GM18517 (cell line): ENCODE measurements at regions not wholly inside any gene's neighbourhood (a gene's known extent, or its start where the extent isn't known, plus 50 kb on each side); places are given as distances from the start of the nearest gene placed in this dataset.

Experiments
- ATAC-seq: cut with Tn5 transposase; IDR thresholded peaks from one replicate; pipeline ENCODE4 v1.9.1; 2021; ENCODE audit warnings: mild to moderate bottlenecking, moderate library complexity; ENCODE audit not compliant: unreplicated experiment

DNA sequence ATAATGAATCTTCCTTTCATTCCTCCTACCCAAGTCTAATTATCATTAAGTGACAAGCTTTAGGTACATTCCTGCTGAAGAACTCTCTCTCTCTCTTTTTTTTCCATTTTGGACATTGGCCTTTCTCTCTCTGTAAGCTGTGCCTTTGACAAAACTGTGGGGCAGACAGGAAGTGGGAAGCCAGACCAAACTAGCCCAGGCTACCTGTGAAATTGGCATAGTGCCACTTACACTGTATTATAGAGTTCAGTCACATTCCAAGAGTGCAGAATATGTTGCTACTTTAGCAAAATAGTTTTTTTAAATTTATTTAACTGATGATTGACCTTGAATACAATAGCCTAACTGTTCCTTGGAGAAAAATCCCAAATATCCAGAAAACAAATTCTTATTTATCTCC, 381.5 kb upstream of the ETAA1 start:
- no peak for ATAC-seq

DNA sequence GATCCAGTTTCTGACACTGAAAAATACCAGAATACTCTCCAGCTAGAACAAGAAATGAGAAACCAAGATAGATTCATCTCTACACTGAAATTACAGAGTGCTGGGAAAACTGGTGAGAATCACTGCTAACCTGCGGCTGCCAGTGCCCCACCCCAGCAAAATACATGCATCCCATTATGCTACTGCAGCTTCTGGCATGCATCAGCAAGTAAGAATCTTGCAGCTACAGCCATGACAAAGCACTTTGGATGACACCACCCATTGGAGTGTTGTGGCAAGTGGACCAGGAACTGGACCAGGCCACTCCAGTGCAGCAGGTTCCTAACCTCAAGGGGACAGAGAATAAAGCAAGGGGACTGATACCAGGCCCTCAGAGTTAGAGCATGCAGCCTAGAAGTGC, 378.8 kb upstream of the ETAA1 start:
- no peak for ATAC-seq

DNA sequence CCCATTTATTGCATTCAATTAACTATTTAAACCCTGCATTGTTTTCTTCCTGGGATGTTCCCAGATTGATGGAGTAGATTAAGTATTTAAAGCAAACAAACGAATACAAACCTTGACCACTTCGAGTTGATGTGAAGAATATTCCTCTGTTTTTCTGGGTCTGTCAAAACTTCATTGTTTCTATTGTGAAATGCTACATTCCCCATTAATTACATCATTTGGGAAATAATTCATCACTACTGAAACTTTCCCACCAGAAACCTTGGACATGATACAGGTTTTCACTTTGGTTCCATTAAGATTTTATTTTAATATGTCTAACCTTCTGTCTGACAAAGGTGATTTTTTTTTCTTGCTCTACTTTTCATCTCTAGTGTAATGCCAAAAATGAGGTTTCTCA, 365.1 kb upstream of the ETAA1 start:
- no peak for ATAC-seq

DNA sequence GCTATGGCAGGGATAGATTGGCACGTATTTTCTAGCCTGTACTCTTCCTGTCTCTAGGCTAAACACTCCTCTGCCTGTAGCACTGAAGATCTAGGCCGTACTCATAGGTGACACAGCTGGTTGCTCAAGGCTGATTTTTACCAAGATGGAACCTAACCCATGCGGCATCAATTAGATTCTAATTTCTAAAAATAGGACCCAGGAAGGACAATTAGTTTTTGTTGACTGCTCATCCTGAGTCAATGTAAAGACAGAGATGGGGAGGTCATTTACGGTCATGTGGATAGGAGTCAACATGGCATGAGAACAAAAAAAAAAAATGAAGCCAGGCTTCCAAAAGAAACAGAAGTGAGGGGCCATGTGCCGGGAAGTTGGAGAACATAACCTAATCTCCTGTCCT, 360.7 kb upstream of the ETAA1 start:
- no peak for ATAC-seq

DNA sequence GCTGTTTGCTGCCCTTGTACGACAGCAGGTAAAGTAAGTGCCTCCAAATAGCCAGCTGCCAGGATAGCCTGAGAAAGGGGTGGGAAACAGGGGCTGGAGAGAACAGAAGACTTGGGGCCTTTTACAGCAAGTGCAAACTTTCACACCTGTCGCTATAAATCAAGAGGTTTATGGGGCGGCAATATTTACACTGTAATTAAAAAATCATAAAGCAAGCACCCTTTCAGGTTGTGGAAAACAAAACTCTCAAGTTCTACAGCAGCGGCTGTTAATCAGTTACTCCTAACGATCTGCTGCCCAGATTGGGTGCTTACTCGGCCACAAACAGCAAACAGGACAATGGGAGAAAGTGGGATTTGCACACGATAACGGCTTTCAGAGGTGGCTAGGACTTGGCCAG, 359.5 kb upstream of the ETAA1 start:
- ATAC-seq = no peak

DNA sequence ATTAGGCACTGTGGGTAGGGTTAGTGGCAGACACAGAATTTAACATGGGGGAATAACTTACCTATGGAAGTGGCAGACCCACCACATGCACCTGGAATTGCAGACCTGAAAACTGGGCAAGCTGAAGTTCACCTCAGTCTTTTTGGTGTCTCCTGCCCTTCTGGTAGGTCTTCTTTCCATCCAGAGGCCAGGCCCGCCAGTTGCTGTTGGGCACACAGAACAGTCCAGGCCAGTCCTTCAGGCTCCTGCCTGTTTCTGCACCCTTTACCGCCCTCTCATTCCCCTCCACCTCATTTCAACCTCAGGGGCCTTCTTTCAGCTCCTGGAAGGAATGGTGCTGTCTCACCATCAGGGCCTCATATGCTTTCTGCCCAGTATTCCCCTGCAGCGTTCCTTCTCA, 358.9 kb upstream of the ETAA1 start:
- ATAC-seq = no peak

DNA sequence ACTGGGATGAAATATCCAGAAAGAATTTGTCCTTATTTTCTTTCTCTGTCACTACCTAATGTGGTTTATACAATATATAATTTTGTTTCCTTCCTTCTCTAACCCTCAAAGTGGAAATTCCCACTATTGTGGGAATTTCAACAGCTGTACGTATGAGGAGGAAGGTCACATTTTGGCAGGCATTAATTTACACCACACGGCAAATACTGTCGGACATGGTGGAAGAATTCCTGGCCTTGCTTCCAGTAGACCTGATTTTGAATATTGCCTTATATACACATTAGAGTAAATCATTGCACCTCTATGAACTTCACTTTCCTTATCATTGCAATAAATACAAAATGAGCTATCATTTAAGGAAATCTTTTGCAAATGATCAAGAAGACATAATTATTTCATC, 358.1 kb upstream of the ETAA1 start:
- no peak for ATAC-seq

DNA sequence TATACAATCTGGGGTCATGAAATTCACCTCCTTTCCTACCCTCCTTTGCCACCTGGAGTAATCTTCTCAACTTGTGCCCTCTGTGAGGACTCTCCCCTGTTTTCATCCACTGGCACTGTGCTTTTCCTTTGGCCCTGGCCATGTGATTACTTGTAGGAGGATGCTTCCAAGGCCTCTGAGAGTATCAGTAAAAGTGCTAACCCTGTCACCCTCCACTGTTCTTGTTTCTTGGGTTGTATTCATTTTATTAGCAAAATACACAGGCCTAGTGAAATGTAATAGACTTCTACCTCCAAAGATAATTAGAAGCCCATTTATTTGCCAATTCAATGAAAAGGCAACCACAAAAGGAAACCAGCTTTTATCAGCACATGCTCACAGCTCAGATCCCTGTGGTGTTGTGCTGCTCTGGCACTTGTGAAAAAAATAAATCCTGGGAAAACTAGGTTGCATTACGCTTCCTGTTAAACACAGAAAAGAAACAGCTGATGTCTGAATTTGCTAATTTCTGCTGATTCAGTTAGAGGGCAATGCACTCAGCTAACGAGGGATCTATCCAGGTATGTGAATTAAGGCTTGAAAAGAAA, 357.5 kb upstream of the ETAA1 start:
- no peak for ATAC-seq

DNA sequence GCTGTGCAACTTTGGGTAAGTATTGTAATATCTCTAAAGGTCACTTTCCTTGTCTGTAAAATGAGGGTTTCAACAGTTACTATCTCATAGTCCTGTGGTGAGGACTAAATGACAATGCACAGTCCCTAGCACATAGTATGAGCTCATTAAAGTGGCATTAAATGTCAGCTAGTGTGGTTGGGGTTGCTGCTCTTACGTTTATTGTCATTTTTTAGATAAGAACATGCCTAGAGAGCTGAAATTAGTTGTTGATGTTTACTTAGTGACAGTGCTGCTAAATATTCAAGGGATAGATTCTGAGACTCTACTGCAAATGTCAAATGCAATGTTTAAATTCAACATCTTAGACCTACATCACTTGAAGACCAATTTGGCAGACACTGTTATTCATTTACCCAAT, 356.1 kb upstream of the ETAA1 start:
- ATAC-seq = no peak

DNA sequence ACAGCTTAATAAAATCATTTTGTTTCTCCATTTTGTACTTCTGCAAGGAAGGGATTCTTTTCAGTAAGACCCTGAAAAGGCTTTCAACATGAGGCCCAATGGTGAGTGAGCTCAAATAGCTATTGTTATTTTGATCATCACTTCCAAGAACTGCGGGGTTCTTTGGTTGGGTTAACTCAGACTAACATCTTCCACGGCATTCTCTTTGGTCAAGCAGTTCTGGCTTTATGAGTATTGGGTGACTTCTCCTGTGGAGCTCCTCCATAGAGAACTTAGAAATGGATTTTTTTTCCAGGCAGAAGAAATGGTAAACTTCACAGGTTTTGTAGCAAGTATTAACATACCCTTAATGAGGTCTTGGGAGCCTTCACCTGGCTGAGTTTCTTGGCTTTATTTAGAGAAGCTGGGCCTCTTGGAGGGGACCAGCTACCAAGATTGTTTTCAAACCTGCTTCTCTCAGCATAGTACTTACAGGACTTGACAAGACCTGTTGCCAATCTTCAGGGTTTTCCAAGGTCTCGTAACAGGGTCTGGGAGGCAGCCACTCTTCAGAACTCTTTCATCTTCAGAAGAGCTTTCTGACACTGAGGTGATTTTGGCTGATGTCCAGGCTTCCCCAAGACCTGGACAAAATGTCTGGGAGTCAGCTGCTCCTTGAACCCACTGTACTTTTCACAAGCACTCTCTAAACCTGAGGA, 353.2 kb upstream of the ETAA1 start:
- no peak for ATAC-seq

DNA sequence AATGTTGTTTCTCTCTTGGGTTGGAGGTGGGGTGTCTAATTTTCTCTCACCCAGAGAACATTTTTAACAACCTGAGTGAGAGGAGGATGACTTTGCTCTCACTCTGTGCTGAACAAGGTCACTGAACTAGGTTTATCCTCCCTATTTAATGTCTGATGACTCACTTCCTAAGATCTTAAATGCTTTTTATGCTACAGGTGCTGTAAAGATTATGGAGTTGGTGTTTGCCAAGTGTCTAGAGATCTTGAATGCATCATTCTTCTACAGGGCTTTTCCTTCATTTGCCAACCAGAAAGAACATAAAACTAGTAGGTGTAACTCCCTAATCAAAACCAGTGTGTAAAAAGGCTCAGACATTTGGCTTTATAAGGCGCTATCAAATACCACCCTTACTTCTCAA, 350.5 kb upstream of the ETAA1 start:
- ATAC-seq = no peak

DNA sequence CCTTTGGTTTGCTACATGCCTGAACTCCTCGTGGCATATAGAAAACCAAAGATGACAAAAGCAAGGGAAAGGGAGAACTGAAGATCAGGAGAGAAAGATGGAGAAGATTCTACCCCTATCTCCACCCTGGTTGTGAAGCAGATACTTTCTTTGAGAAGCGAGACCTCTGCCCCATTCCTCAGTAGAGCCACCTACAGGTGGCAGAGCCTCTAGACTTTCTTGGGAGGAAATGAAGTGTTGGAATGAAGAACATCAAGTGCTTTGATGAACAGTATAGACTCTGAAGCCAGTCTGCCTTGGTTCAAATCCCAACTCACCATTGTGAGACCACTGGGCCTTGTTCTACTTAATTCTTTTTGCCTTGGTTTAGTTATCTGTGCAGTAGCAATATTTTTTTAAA, 348.8 kb upstream of the ETAA1 start:
- ATAC-seq = no peak

DNA sequence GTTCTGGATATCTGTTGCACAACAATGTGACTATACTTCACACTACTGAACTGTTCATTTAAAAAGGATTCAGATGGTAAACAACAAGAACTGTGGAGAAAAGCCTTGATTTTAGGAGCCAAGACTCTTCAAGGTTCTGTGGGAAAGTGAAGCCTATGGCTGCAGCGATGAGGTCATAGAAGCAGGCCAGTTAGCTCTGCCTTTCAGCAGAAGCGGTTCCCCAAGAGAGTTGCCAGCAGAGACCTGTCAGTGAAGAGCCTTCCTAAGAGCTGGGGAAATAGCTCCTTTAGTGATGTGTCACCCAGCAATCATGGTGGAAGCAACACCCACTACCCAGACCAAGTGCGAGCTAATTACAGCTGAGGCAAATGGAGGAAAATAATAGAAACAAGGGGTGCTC, 346.5 kb upstream of the ETAA1 start:
- no peak for ATAC-seq

DNA sequence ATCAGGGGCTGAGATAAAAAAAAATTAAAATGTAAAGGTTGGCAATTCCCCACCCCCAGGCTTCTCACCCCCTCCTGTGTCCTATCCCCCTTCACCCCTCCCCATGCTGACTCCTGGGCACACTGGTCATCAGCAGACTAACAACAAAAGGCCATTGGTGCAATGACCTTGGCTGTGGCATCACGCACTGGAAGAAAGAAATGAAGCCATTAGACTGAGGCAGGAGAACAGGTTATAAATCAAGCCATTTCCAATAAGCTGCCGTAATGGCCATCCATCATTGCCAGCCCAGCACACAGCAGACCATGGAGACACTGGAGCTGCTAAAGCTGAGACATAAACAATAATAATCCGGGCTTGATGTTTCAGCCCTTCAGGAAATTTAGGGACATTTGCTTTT, 342.4 kb upstream of the ETAA1 start:
- no peak for ATAC-seq

DNA sequence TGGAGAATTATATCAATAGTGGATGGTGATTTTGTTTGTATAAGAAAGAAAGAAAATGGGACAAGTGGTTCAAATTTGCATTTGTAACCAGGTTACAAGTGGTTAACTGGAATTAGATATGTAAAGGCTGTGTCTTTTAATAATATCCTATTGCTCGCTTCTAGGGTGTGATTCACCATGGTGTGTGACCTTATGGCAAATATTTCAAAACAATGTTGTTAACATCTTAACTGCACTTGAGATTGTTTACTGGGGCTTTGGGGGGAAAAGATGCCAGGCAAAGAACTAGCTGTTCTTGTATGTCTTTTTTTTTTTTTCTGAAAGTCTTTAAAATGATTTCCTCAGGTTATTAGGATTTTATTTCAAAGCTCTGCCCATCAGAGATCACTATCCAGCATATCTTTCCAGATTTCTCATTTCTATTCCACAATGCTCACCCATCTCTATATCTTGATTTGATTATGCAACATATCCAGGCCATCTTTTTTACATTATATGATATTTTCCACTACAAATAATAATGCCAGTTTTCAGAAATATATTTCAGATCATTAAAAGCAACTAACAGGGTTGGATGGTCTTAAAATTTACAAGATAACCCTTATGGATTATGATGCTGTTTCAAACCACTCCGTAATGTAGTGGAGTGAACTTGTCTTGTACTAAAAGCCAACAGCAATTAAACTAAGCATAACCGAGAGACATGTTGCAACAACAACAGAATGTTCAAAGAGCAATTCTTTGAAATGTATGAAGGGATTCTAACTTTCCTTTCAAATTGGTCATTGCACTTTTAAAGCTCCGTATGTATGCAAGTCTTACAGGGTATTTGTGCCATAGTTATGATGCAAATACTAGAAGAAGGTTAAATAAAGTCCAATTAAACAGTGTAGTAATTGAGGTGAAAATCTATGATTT, 341.5 kb upstream of the ETAA1 start:
- ATAC-seq = no peak

DNA sequence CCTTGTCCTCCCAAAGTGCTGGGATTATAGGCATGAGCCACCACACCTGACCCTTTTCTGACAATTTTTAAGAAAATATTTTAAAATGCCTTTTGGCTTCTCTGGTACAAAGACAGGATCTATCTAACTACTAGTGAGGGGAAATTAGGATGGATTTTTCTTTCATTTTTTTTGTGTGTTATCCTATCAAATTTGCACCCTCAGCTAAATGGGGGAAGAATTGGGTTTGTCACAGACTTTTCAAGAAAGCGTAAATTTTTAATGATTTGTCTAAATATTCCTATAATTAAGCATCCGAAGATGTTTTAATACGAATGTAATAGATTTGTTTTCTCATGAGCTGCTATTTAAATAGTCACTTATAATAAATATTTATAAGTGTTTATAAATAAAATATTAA, 340.0 kb upstream of the ETAA1 start:
- no peak for ATAC-seq

DNA sequence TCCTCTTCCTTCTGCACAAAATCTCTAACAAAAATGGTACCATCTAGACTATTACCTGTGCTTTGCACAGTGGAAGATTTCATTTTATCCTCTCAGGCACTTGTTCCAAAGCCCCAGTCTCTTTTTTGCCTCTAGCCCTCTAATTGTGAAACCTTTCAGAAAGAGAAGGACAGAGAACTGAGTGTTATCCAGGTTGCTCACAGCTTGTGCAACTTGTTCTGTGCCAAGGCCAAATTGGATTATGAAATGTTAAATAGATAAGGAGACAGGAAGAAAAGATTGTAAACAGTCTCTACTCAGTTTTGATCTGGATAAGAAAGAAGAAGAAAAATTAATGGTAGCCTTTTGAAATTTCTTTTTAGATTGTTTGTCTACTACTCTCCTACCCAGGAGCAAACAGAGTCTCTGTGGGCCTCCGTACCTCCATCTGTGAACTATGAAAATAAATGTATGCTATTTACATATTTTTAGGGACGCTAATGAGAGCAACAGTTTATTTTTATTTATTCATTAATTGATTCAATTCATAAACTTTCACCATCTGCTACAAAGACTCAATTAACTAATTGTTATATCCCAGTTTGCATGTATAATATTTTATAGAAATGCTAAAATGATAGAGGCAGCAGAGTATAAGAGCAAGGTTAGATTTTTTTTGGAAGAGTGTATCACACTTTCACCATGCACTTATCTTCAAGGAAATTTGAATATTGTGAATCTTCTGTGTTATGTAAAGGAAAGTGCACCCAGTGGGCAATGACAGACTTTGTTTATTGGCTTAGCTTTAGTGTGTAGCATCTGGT, 339.0 kb upstream of the ETAA1 start:
- no peak for ATAC-seq

DNA sequence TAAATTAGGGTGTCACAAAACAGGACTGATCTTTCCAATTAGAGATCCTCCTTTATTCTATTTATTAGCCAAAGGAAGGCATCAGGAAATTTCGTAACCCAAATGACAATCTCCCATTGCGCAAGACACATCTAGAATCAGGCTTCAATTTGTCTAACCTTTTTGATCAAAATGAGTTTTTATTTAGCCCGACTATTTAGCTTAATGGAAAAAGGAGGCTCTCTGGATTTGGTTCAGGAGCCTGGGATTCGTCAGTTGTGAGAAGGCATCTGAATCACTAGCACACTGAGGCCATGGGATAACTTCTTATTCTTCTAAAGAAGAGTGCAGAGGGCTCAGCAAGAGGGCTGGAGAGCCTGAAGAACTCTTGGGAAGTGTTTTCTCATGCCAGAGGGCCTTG, 332.1 kb upstream of the ETAA1 start:
- no peak for ATAC-seq

DNA sequence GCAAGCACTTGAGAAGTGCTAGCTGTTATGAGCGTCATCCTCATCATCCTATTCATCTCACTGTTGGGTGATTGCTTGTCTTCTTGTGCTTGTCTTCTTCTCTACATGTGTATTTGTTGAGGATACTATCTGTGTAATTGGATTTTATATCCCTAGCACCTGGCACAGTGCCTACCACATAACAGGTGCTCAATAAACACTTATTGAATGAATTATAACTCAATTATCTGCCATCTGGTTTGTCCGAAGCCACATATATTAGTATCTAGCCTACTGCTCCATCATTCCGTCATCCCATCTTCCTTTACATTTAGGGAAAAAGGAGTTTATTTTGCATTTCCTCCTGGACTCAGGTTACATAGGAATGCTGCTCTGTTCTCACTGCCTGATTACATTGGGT, 330.4 kb upstream of the ETAA1 start:
- ATAC-seq = no peak

DNA sequence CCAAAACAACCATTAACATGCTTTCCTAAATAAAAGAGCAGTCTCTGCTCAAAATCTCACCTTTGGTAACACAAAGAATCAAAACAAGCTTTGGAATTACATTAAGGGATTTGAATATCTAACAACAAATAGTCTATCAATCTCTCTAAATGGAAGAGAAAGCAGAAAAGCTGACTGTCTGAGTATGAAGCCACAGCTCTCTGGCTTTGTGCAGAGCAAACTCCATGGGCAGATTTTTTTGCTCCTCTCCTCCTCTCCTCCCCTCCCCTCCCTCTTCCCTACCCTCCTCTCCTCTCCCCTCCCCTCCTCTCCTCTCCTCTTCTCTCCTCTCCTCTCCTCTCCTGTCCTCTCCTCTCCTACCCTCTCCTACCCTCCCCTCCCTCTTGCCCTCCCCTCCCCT, 329.5 kb upstream of the ETAA1 start:
- no peak for ATAC-seq

DNA sequence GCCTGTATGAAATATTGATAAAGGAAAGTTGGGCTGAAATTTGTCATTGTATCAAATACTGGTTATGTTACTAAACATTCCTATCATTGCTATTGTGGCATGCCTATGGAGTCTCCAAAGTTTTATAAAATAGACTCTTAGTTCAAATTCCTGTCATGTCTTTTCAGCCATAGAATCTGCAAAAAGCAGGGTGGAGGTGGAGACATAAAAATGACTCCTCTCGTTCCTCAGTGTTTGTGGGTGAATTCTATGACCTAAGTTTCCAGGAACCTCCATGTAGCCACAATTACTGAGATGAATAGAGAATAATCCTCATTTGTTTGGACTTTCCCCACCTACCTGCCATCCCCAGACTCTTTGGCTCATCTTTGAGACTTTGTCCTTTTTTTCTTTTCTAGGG, 326.3 kb upstream of the ETAA1 start:
- no peak for ATAC-seq
